ENCODE measurements at regions not wholly inside any gene's neighbourhood (a gene's known extent, or its start where the extent isn't known, plus 50 kb on each side); places are given as distances from the start of the nearest gene placed in this dataset.

GRCh38 chr4:178823673-178824295 lies 1381.5 kb upstream of the AGA start:
- no peak overlapping the region for H3K27ac ChIP-seq (ENCODE audit: low read length)
- no peaks in the 10 kb centered on the region for H3K27me3 ChIP-seq (ENCODE audit: insufficient read depth, low read length)
- no peak overlapping the region for H3K9ac ChIP-seq (ENCODE audit: low read depth, low read length)
- H3K4me3 ChIP-seq (ENCODE audit: low read length) = no peak overlapping the region
- H3K4me1 ChIP-seq (ENCODE audit: insufficient read depth, low read length) = peaks cover 3% of the 10 kb centered on the region; the same call in 1 of the 2 replicates
- H3K36me3 ChIP-seq (ENCODE audit: insufficient read depth, low read depth, low read length) = no peaks in the 10 kb centered on the region
- no peaks in the 10 kb centered on the region for H3K9me3 ChIP-seq (ENCODE audit: insufficient read depth, low read depth, low read length)

GRCh38 chr4:178836865-178837264 lies 1394.6 kb upstream of the AGA start:
- no peaks in the 10 kb centered on the region for H3K9me3 ChIP-seq (ENCODE audit: insufficient read depth, low read depth, low read length)
- no peak overlapping the region for H3K27ac ChIP-seq (ENCODE audit: low read length)
- no peaks in the 10 kb centered on the region for H3K27me3 ChIP-seq (ENCODE audit: insufficient read depth, low read length)
- H3K36me3 ChIP-seq (ENCODE audit: insufficient read depth, low read depth, low read length) = no peaks in the 10 kb centered on the region
- no peaks in the 10 kb centered on the region for H3K4me1 ChIP-seq (ENCODE audit: insufficient read depth, low read length)
- H3K9ac ChIP-seq (ENCODE audit: low read depth, low read length) = no peak overlapping the region
- H3K4me3 ChIP-seq (ENCODE audit: low read length) = no peak overlapping the region

DNA sequence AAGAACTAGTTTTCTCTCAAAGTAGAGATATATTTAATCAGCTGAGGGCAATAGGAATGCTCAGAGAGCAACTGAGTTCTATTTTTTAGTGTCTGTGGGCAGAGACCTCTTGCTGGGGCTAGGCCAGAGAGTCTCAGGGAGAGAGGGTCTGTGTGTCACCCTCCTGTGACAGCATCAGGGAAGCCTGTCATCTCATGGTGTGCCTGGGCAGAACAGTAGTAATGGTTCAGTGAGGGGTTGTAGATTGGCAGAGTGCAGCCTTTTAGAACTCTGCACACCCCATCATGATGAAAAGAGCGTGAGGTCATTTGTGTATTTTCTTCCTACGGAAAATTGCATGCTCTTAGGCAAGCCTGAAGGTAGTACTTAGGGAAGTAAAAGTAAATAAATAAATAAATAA lies 1396.5 kb upstream of the AGA start:
- Histone ChIP-seq H3K4me3 (ENCODE audit: low read length) (no peak overlapping the region), H3K9me3 (ENCODE audit: insufficient read depth, low read depth, low read length) (no peaks in the 10 kb centered on the region), H3K27me3 (ENCODE audit: insufficient read depth, low read length) (no peaks in the 10 kb centered on the region), H3K9ac (ENCODE audit: low read depth, low read length) (no peak overlapping the region), H3K4me1 (ENCODE audit: insufficient read depth, low read length) (no peaks in the 10 kb centered on the region), H3K36me3 (ENCODE audit: insufficient read depth, low read depth, low read length) (no peaks in the 10 kb centered on the region), H3K27ac (ENCODE audit: low read length) (no peak overlapping the region)

- no peaks in the 10 kb centered on the region for H3K27me3 ChIP-seq (ENCODE audit: insufficient read depth, low read length)
- H3K9ac ChIP-seq (ENCODE audit: low read depth, low read length) = no peak overlapping the region
- H3K36me3 ChIP-seq (ENCODE audit: insufficient read depth, low read depth, low read length) = no peaks in the 10 kb centered on the region
- no peak overlapping the region for H3K27ac ChIP-seq (ENCODE audit: low read length)
- no peaks in the 10 kb centered on the region for H3K9me3 ChIP-seq (ENCODE audit: insufficient read depth, low read depth, low read length)
- no peak overlapping the region for H3K4me3 ChIP-seq (ENCODE audit: low read length)
- peaks cover 11% of the 10 kb centered on the region; the same call in 1 of the 2 replicates for H3K4me1 ChIP-seq (ENCODE audit: insufficient read depth, low read length)
Observed at GRCh38 chr4:178856139-178856800, 1414.0 kb upstream of the AGA start.

DNA sequence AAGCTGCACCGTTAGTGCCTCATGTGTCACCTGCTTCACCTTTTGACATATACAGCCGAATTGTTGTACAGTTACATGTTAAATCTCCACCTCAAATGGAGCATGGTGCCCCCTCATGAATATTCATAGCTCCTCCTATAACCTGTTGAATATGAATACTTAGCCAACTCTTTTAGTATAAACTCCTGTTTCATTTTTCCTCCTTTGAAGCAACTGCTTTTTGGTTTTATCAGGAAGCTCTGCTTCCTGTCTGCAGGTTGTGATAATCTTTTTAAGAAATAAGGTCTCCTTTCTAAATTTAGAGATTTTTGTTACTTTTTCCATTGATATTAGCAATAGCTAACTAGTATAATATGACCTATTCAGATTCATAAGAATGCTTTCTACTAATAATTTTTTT lies 1429.2 kb upstream of the AGA start:
- H3K4me3 ChIP-seq (ENCODE audit: low read length) = no peak overlapping the region

GRCh38 chr4:178881937-178882336 lies 1439.7 kb upstream of the AGA start:
- no peak overlapping the region for H3K27ac ChIP-seq (ENCODE audit: low read length)
- no peaks in the 10 kb centered on the region for H3K4me1 ChIP-seq (ENCODE audit: insufficient read depth, low read length)
- no peak overlapping the region for H3K9ac ChIP-seq (ENCODE audit: low read depth, low read length)
- no peak overlapping the region for H3K4me3 ChIP-seq (ENCODE audit: low read length)
- H3K27me3 ChIP-seq (ENCODE audit: insufficient read depth, low read length) = no peaks in the 10 kb centered on the region
- no peaks in the 10 kb centered on the region for H3K36me3 ChIP-seq (ENCODE audit: insufficient read depth, low read depth, low read length)
- H3K9me3 ChIP-seq (ENCODE audit: insufficient read depth, low read depth, low read length) = peaks cover 26% of the 10 kb centered on the region

More for the DNA sequence above, 1429.2 kb upstream of the AGA start:
- Histone ChIP-seq H3K36me3 (ENCODE audit: insufficient read depth, low read depth, low read length) (no peaks in the 10 kb centered on the region), H3K4me1 (ENCODE audit: insufficient read depth, low read length) (no peaks in the 10 kb centered on the region), H3K27me3 (ENCODE audit: insufficient read depth, low read length) (no peaks in the 10 kb centered on the region), H3K27ac (ENCODE audit: low read length) (no peak overlapping the region), H3K9ac (ENCODE audit: low read depth, low read length) (no peak overlapping the region), H3K9me3 (ENCODE audit: insufficient read depth, low read depth, low read length) (no peaks in the 10 kb centered on the region)

- Histone ChIP-seq H3K4me3 (ENCODE audit: low read length) (no peak overlapping the region), H3K27me3 (ENCODE audit: insufficient read depth, low read length) (no peaks in the 10 kb centered on the region), H3K36me3 (ENCODE audit: insufficient read depth, low read depth, low read length) (no peaks in the 10 kb centered on the region), H3K4me1 (ENCODE audit: insufficient read depth, low read length) (no peaks in the 10 kb centered on the region), H3K9ac (ENCODE audit: low read depth, low read length) (no peak overlapping the region), H3K27ac (ENCODE audit: low read length) (no peak overlapping the region), H3K9me3 (ENCODE audit: insufficient read depth, low read depth, low read length) (no peaks in the 10 kb centered on the region)
Observed at GRCh38 chr4:178894126-178894525, 1451.9 kb upstream of the AGA start.

DNA sequence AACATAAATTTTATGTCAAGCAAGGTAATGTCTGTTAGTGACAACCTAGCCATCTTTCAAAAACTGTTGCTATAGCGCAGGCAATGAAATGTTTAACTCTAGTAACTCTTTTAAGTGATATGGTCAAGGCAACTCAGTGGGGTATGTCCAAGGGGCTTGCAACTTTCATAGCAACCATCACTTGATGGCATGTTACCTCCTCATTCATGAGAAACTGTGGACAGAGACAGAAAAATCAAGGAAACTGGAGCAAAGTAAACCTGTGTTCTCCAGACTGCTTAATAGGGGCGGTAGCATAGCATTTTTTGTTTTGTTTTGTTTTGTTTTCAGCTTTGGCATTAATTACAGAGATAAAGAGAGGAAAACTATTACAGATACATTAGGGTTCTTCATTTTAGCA lies 1456.8 kb upstream of the AGA start:
- no peaks in the 10 kb centered on the region for H3K36me3 ChIP-seq (ENCODE audit: insufficient read depth, low read depth, low read length)
- no peaks in the 10 kb centered on the region for H3K27me3 ChIP-seq (ENCODE audit: insufficient read depth, low read length)
- no peak overlapping the region for H3K9ac ChIP-seq (ENCODE audit: low read depth, low read length)
- no peaks in the 10 kb centered on the region for H3K9me3 ChIP-seq (ENCODE audit: insufficient read depth, low read depth, low read length)
- H3K27ac ChIP-seq (ENCODE audit: low read length) = no peak overlapping the region
- no peak overlapping the region for H3K4me3 ChIP-seq (ENCODE audit: low read length)
- no peaks in the 10 kb centered on the region for H3K4me1 ChIP-seq (ENCODE audit: insufficient read depth, low read length)

- H3K27me3 ChIP-seq (ENCODE audit: insufficient read depth, low read length) = no peaks in the 10 kb centered on the region
- H3K9me3 ChIP-seq (ENCODE audit: insufficient read depth, low read depth, low read length) = peaks cover 8% of the 10 kb centered on the region; the same call in 1 of the 2 replicates
- H3K36me3 ChIP-seq (ENCODE audit: insufficient read depth, low read depth, low read length) = no peaks in the 10 kb centered on the region
- peaks cover 5% of the 10 kb centered on the region; the same call in 1 of the 2 replicates for H3K4me1 ChIP-seq (ENCODE audit: insufficient read depth, low read length)
- H3K4me3 ChIP-seq (ENCODE audit: low read length) = no peak overlapping the region
- H3K9ac ChIP-seq (ENCODE audit: low read depth, low read length) = no peak overlapping the region
- no peak overlapping the region for H3K27ac ChIP-seq (ENCODE audit: low read length)
Observed at GRCh38 chr4:178917756-178918155, 1475.5 kb upstream of the AGA start.

DNA sequence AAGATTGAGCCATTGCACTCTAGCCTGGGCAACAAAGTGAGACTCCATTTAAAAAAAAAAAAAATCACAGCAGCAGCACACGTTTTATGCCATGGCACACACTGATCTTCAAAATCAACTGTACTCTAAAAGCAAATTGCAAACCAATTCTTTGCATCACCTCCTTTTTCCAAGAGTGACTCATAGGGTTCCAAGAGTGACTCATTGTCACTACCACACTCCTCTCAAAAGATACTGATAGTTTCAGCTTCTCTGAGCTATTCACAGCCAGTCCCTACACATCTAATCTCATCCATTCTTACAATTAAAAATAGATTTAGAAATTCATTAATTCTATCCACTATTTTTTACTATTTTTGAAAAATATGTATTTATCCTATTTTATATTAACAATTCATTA lies 1494.9 kb upstream of the AGA start:
- no peaks in the 10 kb centered on the region for H3K4me1 ChIP-seq (ENCODE audit: insufficient read depth, low read length)
- no peak overlapping the region for H3K9ac ChIP-seq (ENCODE audit: low read depth, low read length)
- no peak overlapping the region for H3K4me3 ChIP-seq (ENCODE audit: low read length)
- H3K27me3 ChIP-seq (ENCODE audit: insufficient read depth, low read length) = no peaks in the 10 kb centered on the region
- H3K27ac ChIP-seq (ENCODE audit: low read length) = no peak overlapping the region
- no peaks in the 10 kb centered on the region for H3K9me3 ChIP-seq (ENCODE audit: insufficient read depth, low read depth, low read length)
- H3K36me3 ChIP-seq (ENCODE audit: insufficient read depth, low read depth, low read length) = no peaks in the 10 kb centered on the region

DNA sequence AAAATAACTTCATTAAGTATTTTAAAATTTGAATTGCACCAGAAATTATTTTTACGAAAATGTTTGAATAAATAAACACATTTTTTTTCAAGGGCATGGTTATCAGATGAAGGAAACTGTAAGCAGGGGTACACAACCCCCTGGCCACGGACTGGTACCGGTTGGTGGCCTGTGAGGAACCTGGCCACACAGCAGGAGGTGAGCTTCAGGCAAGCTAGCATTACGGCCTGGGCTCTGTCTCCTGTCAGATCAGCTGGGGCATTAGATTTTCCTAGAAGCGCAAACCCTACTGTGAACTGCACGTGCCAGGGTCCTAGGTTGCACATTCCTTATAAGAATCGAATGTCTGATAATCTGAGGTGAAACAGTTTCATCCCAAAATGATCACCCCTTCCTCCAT lies 1499.7 kb upstream of the AGA start:
- Histone ChIP-seq H3K27me3 (ENCODE audit: insufficient read depth, low read length) (no peaks in the 10 kb centered on the region), H3K36me3 (ENCODE audit: insufficient read depth, low read depth, low read length) (no peaks in the 10 kb centered on the region), H3K9me3 (ENCODE audit: insufficient read depth, low read depth, low read length) (no peaks in the 10 kb centered on the region), H3K4me3 (ENCODE audit: low read length) (no peak overlapping the region), H3K27ac (ENCODE audit: low read length) (no peak overlapping the region), H3K9ac (ENCODE audit: low read depth, low read length) (no peak overlapping the region), H3K4me1 (ENCODE audit: insufficient read depth, low read length) (no peaks in the 10 kb centered on the region)

GRCh38 chr4:178953447-178954120 lies 1511.3 kb upstream of the AGA start:
- Histone ChIP-seq H3K4me1 (ENCODE audit: insufficient read depth, low read length) (no peaks in the 10 kb centered on the region), H3K9me3 (ENCODE audit: insufficient read depth, low read depth, low read length) (no peaks in the 10 kb centered on the region), H3K9ac (ENCODE audit: low read depth, low read length) (no peak overlapping the region), H3K4me3 (ENCODE audit: low read length) (no peak overlapping the region), H3K27me3 (ENCODE audit: insufficient read depth, low read length) (no peaks in the 10 kb centered on the region), H3K36me3 (ENCODE audit: insufficient read depth, low read depth, low read length) (no peaks in the 10 kb centered on the region), H3K27ac (ENCODE audit: low read length) (no peak overlapping the region)

Data from iPS-20b (cell line).